Spleen (tissue), 11 donors: ENCODE measurements at regions not wholly inside any gene's neighbourhood (a gene's known extent, or its start where the extent isn't known, plus 50 kb on each side); places are given as distances from the start of the nearest gene placed in this dataset.
A peak's percentile ranks its signal among the peaks of the same experiment; 100 is the strongest.

ENCODE experiments used
- DNase-seq: peaks from one replicate; pipeline ENCODE4 v3.0.0-alpha.2; 2020
- H3K27ac ChIP-seq, 8 donors: fragments of 200-600 bp; sonication (generic) in 7 of 8; 1 replicate in 4 of 8; 2 replicates in 4 of 8; pipeline versions ENCODE4 v1.5.0 to v1.8.0; 2016 to 2021; ENCODE audit warnings: inconsistent platforms in 4 of 8, mild to moderate bottlenecking in 4 of 8, moderate library complexity in 1 of 8
- H3K27me3 ChIP-seq, 7 donors: fragments of 200-600 bp; sonication (generic) in 6 of 7; replicated peaks in 1 of 7; 1 replicate in 4 of 7; 2 replicates in 3 of 7; pipeline versions ENCODE4 v1.5.0 to v1.8.0; 2016 to 2021; ENCODE audit warnings: inconsistent platforms in 3 of 7, mild to moderate bottlenecking in 1 of 7
- H3K36me3 ChIP-seq, 6 donors: fragments of 200-600 bp; sonication (generic) in 5 of 6; 1 replicate in 4 of 6; 2 replicates in 2 of 6; pipeline versions ENCODE4 v1.5.0 to v1.8.0; 2016 to 2021; ENCODE audit warnings: inconsistent platforms in 2 of 6
- H3K4me1 ChIP-seq, 6 donors: fragments of 200-600 bp; sonication (generic) in 5 of 6; 1 replicate in 3 of 6; 2 replicates in 3 of 6; pipeline versions ENCODE4 v1.5.0 to v1.8.0; 2016 to 2021; ENCODE audit warnings: inconsistent platforms in 3 of 6
- H3K4me3 ChIP-seq, 8 donors: fragments of 200-600 bp; sonication (generic) in 7 of 8; 1 replicate in 4 of 8; 2 replicates in 4 of 8; pipeline versions ENCODE4 v1.5.0 to v1.8.0; 2016 to 2021; ENCODE audit warnings: inconsistent platforms in 4 of 8, mild to moderate bottlenecking in 4 of 8, moderate library complexity in 2 of 8
- H3K9me3 ChIP-seq, 8 donors: fragments of 200-600 bp; sonication (generic) in 7 of 8; 1 replicate in 4 of 8; 2 replicates in 4 of 8; pipeline versions ENCODE4 v1.5.0 to v1.8.0; 2016 to 2021; ENCODE audit warnings: inconsistent platforms in 4 of 8
- POLR2A ChIP-seq, 3 donors: fragments of 450-650 bp; IDR thresholded peaks; one replicate each; pipeline ENCODE4 v1.5.1; 2017; ENCODE audit warnings: antibody characterized with exemption in 3 of 3, mild to moderate bottlenecking in 1 of 3
- POLR2AphosphoS5 ChIP-seq, 3 donors: sonication (generic); formaldehyde crosslinking; IDR thresholded peaks; one replicate each; pipeline ENCODE4 v1.5.1; 2017; ENCODE audit warnings: antibody characterized with exemption in 3 of 3
- WGBS, 5 donors: extraction: QIAGEN DNeasy Blood & Tissue Kit in 3 of 5; methylation state at CpG; one replicate each; pipeline versions ENCODE4 v1.1.5 to v1.1.7; 2013 to 2018; 5-methylcytosine and 5-hydroxymethylcytosine counted together
- intact Hi-C: fragments of 100-400 bp; cut with DNase I; formaldehyde crosslinking; loops from one replicate; pipeline ENCODE4 v1.15.0; 2023; ENCODE audit warnings: low total_unique reads
- TF ChIP-seq, protein P1 (sequence below), 11 experiments: fragments of 200-600 bp in 7 of 11; fragments of 450-650 bp in 4 of 11; sonication (generic) in 4 of 11; IDR thresholded peaks in 8 of 11; conservative IDR thresholded peaks in 3 of 11; 1 replicate in 7 of 11; 2 replicates in 4 of 11; pipeline versions ENCODE4 v1.4.0 to v1.8.0; 2016 to 2021; ENCODE audit warnings: antibody characterized with exemption in 11 of 11, inconsistent platforms in 4 of 11, mild to moderate bottlenecking in 1 of 11
- donor health status: healthy with polysubstance abuse.
- donor health status: DM: no; HTN: no; CAD: no; lungs with moderate emphysema.
- donor health status: DM: no; HTN: no; CAD: no.
- donor health status: Bipolar disorder and iron deficiency.
- donor health status: healthy.
- donor health status: DM: no; HTN: no; CAD: no.
- donor health status: DM: yes; HTN: yes; CAD: no.

DNA sequence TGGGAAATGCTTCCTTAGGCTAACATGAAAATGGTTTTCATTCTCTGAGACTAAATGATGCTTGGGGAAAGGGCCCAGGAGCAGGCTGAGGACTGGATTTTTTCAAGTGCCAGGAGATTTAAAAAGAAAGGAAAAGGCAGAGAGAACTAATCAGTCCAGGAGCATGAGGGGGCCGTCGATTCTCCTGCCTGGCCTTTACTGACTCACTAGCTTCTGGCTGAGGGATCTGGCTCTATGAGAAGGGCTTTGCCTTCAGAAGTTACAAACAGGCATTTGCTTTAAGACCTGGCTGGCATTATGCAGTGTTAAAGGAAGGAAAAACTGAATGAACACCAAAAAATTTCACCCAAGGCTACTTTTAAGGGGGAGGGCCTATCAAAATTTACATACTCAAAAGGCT, 359.2 kb downstream of the PBX1 start:
- intact Hi-C loops: no loop called here
- TF ChIP-seq POLR2AphosphoS5 (IDR thresholded peaks at IDR 0.05) (no peak), POLR2A (IDR thresholded peaks at IDR 0.05) (no peak)
- TF ChIP-seq, protein P1, sequence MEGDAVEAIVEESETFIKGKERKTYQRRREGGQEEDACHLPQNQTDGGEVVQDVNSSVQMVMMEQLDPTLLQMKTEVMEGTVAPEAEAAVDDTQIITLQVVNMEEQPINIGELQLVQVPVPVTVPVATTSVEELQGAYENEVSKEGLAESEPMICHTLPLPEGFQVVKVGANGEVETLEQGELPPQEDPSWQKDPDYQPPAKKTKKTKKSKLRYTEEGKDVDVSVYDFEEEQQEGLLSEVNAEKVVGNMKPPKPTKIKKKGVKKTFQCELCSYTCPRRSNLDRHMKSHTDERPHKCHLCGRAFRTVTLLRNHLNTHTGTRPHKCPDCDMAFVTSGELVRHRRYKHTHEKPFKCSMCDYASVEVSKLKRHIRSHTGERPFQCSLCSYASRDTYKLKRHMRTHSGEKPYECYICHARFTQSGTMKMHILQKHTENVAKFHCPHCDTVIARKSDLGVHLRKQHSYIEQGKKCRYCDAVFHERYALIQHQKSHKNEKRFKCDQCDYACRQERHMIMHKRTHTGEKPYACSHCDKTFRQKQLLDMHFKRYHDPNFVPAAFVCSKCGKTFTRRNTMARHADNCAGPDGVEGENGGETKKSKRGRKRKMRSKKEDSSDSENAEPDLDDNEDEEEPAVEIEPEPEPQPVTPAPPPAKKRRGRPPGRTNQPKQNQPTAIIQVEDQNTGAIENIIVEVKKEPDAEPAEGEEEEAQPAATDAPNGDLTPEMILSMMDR (IDR thresholded peaks at IDR 0.05 in 8 of 11, conservative IDR thresholded peaks at IDR 0.05 in 3 of 11): no peak
- 70 to 95% (median 88%) methylated on average over 2 of the region's 2 CpGs for WGBS, 5 donors
- no peak for DNase-seq
- no peak overlapping the region for H3K27ac ChIP-seq
- H3K4me1 ChIP-seq: no peaks in the 10 kb centered on the region
- no peak overlapping the region for H3K4me3 ChIP-seq
- H3K36me3 ChIP-seq: no peaks in the 10 kb centered on the region
- H3K27me3 ChIP-seq: no peaks in the 10 kb centered on the region
- H3K9me3 ChIP-seq: no peaks in the 10 kb centered on the region

DNA sequence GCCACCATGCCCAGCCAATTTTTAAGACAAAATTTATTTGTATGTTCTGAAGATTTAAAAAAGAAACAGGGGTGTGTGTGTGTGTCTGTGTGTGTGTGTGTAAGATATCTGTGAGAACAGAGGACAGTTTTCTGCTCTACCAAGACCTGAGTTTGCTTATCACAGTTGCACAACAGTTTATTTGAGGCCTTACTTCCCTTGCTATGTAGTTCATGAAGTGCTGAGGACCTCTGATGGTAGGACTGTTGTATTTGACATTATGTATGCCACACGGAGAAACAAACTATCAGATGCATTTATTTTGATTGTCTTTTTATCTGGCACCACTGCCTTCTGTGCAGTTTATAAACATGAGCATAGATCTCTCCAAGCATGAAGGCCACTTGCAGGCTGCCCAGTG, 355.2 kb downstream of the PBX1 start:
- no peak overlapping the region for H3K27ac ChIP-seq
- H3K4me1 ChIP-seq: no peaks in the 10 kb centered on the region
- no peaks in the 10 kb centered on the region for H3K36me3 ChIP-seq
- DNase-seq: no peak
- TF ChIP-seq, protein P1 (IDR thresholded peaks at IDR 0.05 in 8 of 11, conservative IDR thresholded peaks at IDR 0.05 in 3 of 11): peak in 1 of 11 experiments; percentile 8
- TF ChIP-seq POLR2AphosphoS5 (IDR thresholded peaks at IDR 0.05): no peak
- no peak for TF ChIP-seq POLR2A (IDR thresholded peaks at IDR 0.05)
- intact Hi-C loops: no loop called here
- WGBS, 5 donors: 12 to 37% (median 16%) methylated on average over 1 of the region's 1 CpG
- H3K4me3 ChIP-seq: no peak overlapping the region
- H3K27me3 ChIP-seq: no peaks in the 10 kb centered on the region
- no peaks in the 10 kb centered on the region for H3K9me3 ChIP-seq

DNA sequence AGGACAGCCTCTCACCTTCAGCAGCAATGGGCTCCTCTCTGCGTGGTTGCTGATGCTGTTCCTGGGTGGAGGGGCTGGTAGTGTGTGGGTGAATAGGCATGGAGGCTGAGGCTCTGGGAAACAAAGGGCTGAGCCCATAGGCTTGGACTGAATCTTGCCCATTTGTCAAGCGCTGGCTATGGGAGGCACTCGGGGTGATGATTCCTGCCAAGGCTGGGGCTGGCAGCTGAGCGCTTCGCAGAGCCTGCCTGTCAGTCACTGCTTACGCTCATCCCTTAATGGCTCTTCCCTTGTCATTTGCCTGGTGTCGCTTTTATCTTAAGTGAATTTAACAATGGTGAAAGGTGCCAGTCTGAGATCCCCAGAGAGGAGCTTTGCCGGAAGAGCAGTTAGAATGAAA, 353.3 kb downstream of the PBX1 start:
- 88 to 94% (median 91%) methylated on average over 8 of the region's 8 CpGs for WGBS, 5 donors
- intact Hi-C loops: no loop called here

DNA sequence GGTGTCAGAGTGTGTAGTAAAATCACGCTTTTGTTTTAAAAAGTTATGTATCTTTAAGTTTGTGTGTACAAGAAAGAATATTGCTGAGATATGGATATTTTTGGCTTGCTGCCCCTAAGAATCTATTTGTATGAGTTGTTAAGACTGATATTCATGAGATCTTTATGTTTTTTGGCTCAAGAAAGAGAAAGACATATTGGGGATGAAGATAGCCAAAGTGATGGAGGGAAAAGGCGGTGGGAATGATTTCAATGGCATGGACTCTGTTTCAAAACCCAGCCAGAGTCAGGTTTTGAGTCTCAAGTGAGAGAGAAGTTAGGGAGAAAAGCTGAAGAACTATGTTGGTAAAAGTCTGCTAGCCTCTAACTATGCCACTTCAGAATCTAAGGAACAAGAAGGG, 351.7 kb downstream of the PBX1 start:
- no peaks in the 10 kb centered on the region for H3K4me1 ChIP-seq
- no peaks in the 10 kb centered on the region for H3K27me3 ChIP-seq
- H3K9me3 ChIP-seq: no peaks in the 10 kb centered on the region
- no peaks in the 10 kb centered on the region for H3K36me3 ChIP-seq
- intact Hi-C loops: no loop called here
- no peak overlapping the region for H3K4me3 ChIP-seq
- 86 to 93% (median 89%) methylated on average over 2 of the region's 2 CpGs for WGBS, 5 donors
- no peak for TF ChIP-seq POLR2AphosphoS5 (IDR thresholded peaks at IDR 0.05)
- TF ChIP-seq POLR2A (IDR thresholded peaks at IDR 0.05): no peak
- TF ChIP-seq, protein P1 (IDR thresholded peaks at IDR 0.05 in 8 of 11, conservative IDR thresholded peaks at IDR 0.05 in 3 of 11): no peak
- no peak for DNase-seq
- no peak overlapping the region for H3K27ac ChIP-seq

More for the DNA sequence above, 353.3 kb downstream of the PBX1 start:
- H3K4me3 ChIP-seq: no peak overlapping the region
- no peaks in the 10 kb centered on the region for H3K36me3 ChIP-seq
- no peak for DNase-seq
- no peaks in the 10 kb centered on the region for H3K27me3 ChIP-seq
- TF ChIP-seq, protein P1 (IDR thresholded peaks at IDR 0.05 in 8 of 11, conservative IDR thresholded peaks at IDR 0.05 in 3 of 11): no peak
- TF ChIP-seq POLR2A (IDR thresholded peaks at IDR 0.05) (no peak), POLR2AphosphoS5 (IDR thresholded peaks at IDR 0.05) (no peak)
- H3K27ac ChIP-seq: no peak overlapping the region
- no peaks in the 10 kb centered on the region for H3K9me3 ChIP-seq
- H3K4me1 ChIP-seq: no peaks in the 10 kb centered on the region
